ENCODE measurements at regions not wholly inside any gene's neighbourhood (a gene's known extent, or its start where the extent isn't known, plus 50 kb on each side); places are given as distances from the start of the nearest gene placed in this dataset.

DNA sequence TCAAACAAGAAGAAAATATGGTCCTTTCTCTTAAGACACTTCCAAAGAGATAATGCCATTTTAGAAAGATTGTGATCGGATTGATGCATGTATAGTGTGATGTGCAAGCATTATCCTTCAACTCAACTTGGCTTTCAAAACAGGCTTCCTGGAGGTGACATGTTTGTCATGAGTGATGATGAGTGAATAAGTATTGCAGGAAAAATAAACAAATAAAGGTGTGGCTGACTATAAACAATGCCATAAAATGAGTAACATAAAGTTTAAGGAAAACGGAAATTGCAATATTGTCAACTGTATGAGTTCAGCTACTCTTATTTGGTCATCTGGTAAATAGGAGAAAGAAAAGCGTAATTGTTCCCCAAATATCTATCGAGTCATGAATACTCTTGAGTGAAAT lies 1283.7 kb downstream of the PCDH9 start:
- no peak overlapping the region for H3K4me3 ChIP-seq (ENCODE audit: low read length)
- TF ChIP-seq, protein P1, sequence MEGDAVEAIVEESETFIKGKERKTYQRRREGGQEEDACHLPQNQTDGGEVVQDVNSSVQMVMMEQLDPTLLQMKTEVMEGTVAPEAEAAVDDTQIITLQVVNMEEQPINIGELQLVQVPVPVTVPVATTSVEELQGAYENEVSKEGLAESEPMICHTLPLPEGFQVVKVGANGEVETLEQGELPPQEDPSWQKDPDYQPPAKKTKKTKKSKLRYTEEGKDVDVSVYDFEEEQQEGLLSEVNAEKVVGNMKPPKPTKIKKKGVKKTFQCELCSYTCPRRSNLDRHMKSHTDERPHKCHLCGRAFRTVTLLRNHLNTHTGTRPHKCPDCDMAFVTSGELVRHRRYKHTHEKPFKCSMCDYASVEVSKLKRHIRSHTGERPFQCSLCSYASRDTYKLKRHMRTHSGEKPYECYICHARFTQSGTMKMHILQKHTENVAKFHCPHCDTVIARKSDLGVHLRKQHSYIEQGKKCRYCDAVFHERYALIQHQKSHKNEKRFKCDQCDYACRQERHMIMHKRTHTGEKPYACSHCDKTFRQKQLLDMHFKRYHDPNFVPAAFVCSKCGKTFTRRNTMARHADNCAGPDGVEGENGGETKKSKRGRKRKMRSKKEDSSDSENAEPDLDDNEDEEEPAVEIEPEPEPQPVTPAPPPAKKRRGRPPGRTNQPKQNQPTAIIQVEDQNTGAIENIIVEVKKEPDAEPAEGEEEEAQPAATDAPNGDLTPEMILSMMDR (IDR thresholded peaks at IDR 0.05; ENCODE audit: insufficient read depth, low read depth, low read length, missing control alignments): no peak
- DNase-seq (ENCODE audit: low read depth): no peak

DNA sequence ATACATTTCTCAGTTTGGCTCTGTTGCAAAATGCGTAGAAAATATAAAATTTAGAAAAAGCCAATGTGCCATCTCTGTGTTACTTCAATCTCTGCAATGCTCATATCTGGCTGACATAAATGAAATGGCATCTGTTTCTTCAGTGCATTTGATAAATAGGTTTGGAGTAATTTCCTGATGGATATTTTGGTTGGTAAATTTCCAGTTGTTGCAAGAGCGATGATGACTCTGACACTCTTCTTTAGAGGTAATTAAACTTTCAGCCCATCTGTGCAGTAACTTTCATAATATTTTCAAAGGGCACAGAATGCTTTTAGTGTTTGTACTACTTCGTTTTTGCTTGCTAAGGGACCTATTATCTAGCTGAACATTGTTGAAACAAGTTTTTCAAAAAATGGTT lies 1286.4 kb downstream of the PCDH9 start:
- TF ChIP-seq, protein P1 (IDR thresholded peaks at IDR 0.05; ENCODE audit: insufficient read depth, low read depth, low read length, missing control alignments): no peak
- no peak overlapping the region for H3K4me3 ChIP-seq (ENCODE audit: low read length)
- no peak for DNase-seq (ENCODE audit: low read depth)

DNA sequence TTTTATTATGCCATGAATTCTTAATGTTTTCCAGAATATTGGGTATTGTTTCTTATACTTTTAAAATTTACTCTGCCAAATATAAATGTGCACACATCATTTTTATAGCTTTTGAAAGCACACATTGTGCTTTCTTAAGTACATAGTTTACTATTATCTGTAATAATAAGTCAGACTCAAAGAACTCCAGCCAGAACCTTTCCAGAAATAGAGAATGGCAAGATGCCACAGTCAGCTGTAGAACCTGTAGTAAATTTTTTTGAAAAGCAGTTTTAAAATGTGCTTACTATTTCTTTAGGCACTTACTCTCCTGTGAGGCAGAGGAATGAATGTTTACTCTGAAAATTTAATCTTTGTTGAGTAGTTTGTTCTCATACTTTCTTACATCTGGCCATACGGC lies 1287.1 kb downstream of the PCDH9 start:
- no peak overlapping the region for H3K4me3 ChIP-seq (ENCODE audit: low read length)
- TF ChIP-seq, protein P1 (IDR thresholded peaks at IDR 0.05; ENCODE audit: insufficient read depth, low read depth, low read length, missing control alignments): no peak
- DNase-seq (ENCODE audit: low read depth): no peak

DNA sequence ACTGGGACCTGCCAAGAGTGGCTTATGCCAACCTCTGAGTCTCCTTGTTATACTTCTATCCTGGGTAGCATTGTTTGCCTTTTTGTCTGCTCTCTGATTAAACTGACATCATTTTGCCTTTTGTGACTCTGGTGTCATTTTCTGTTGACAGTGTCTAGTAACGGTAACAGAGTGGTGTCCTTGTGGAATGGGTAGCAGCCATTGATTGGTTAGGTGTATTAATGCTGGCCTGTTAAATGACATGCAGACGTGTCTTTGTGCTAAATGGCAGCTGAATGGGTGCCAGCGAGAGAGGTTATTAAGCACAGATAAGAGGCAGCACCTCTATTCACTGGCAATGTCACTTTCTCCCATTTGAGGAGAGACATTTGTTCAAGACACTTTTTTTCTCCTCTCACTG lies 1289.4 kb downstream of the PCDH9 start:
- H3K4me3 ChIP-seq (ENCODE audit: low read length): no peak overlapping the region
- TF ChIP-seq, protein P1 (IDR thresholded peaks at IDR 0.05; ENCODE audit: insufficient read depth, low read depth, low read length, missing control alignments): no peak
- DNase-seq (ENCODE audit: low read depth): no peak

DNA sequence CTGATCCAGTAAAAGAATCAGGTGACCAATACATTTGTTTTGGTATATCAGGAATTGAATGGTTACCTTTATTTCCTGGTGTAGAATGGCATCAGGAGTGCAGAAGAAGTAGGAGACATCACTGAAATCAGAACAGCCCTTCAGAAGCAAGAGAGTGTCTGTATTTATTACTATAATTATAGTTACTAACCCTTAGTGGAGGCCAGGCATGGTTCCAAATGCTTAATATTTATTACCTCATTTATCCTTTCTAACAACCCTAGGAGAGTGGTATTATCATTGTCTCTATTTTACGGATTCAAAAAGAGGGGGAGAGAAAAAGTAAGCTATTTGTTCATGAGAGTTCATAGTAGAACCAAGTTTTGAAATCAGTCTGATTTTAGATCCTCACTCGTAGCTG lies 1292.9 kb downstream of the PCDH9 start:
- DNase-seq (ENCODE audit: low read depth): no peak
- H3K4me3 ChIP-seq (ENCODE audit: low read length): no peak overlapping the region
- TF ChIP-seq, protein P1 (IDR thresholded peaks at IDR 0.05; ENCODE audit: insufficient read depth, low read depth, low read length, missing control alignments): no peak

DNA sequence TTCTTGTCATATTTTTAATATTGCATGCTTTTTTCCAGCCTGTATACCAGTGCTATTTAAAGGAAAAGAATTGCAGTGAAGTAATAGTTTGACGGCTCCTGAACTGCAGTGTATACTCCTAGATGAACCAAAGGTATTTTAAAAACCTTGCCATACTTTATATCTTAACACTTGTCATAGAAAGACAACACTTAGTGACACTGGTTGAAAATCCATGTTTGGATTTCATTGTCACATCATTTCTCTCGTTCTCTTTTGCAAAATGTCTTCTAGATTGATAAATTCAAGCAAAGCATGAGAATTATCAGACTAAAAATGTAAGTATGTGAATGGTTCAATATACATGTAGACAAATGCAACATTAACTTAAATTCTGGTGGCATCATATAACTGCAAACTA lies 1293.9 kb downstream of the PCDH9 start:
- TF ChIP-seq, protein P1 (IDR thresholded peaks at IDR 0.05; ENCODE audit: insufficient read depth, low read depth, low read length, missing control alignments): no peak
- no peak for DNase-seq (ENCODE audit: low read depth)
- no peak overlapping the region for H3K4me3 ChIP-seq (ENCODE audit: low read length)

DNA sequence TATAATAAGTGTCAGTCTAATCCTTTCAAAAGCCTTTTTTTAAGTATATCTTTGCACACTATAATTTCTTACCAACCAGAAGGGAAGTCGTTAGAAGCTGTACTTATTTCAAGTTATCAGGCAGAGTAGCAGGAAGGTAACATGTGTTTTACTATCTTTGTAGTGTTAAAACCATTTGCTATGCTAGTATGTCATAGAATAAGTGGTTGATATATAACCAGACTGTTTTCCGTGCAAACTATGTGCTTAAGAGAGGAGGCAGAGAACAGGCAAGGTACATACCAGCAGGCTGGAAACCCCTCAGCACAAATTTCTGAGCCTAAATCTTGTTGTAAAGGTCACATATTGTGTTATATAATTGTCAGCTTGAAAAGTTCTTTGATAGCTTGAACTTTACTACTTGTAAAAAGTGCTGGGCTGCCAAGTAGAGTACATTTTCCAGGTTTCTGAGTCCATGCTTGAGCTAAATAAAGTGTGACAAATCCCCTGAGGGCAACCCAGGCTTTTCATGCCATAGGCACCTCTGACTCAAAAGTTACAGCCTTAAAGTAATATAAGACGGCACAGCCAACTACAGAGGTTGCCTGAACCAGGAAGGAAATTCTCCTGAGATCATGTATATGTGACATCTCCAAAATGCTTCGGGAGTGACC lies 1297.4 kb downstream of the PCDH9 start:
- peak; percentile 72 for DNase-seq (ENCODE audit: low read depth)
- TF ChIP-seq, protein P1 (IDR thresholded peaks at IDR 0.05; ENCODE audit: insufficient read depth, low read depth, low read length, missing control alignments): no peak
- H3K4me3 ChIP-seq (ENCODE audit: low read length): no peak overlapping the region

Measured in epithelial cell of esophagus (primary cell).